ENCODE measurements at regions not wholly inside any gene's neighbourhood (a gene's known extent, or its start where the extent isn't known, plus 50 kb on each side); places are given as distances from the start of the nearest gene placed in this dataset.

- TF ChIP-seq JUND (IDR thresholded peaks at IDR 0.05) (no peak), TEAD4 (IDR thresholded peaks at IDR 0.05; ENCODE audit: borderline replicate concordance, insufficient read depth) (no peak)
These were observed 302.8 kb downstream of the FSCB start (continued) for GRCh38 chr14:44204061-44204835.

- Histone ChIP-seq H3K4me2 (no peak overlapping the region), H3K9ac (no peak overlapping the region), H3K4me1 (ENCODE audit: control insufficient read depth in 1 of 2, insufficient read depth in 2 of 2, low read depth in 1 of 2, low read length in 1 of 2) (no peaks in the 10 kb centered on the region), H2AFZ (ENCODE audit: low read depth) (no peak overlapping the region), H3K27ac (ENCODE audit: low read depth in 2 of 2, low read length in 1 of 2) (no peak overlapping the region), H3K79me2 (ENCODE audit: insufficient read depth) (no peaks in the 10 kb centered on the region), H3K27me3 (ENCODE audit: insufficient read depth) (no peaks in the 10 kb centered on the region), H3K4me3 (ENCODE audit: low read depth in 2 of 2, low read length in 1 of 2) (no peak overlapping the region), H4K20me1 (ENCODE audit: insufficient read depth) (no peaks in the 10 kb centered on the region), H3K36me3 (replicated peaks in 1 of 2; ENCODE audit: control insufficient read depth in 1 of 2, insufficient read depth in 2 of 2, low read length in 1 of 2) (no peaks in the 10 kb centered on the region), H3K9me2 (no peaks in the 10 kb centered on the region), H3F3A (replicated peaks; ENCODE audit: insufficient read depth) (no peaks in the 10 kb centered on the region), H3K9me3 (no peaks in the 10 kb centered on the region)
- TF ChIP-seq RFX5 (IDR thresholded peaks at IDR 0.05; ENCODE audit: low read length) = no peak
- TF ChIP-seq PBX3 (IDR thresholded peaks at IDR 0.05) = no peak
- TF ChIP-seq TEAD4 (IDR thresholded peaks at IDR 0.05; ENCODE audit: borderline replicate concordance, insufficient read depth) = no peak
- no peak for TF ChIP-seq USF1 (IDR thresholded peaks at IDR 0.05; ENCODE audit: borderline replicate concordance, low read depth)
- no peak for TF ChIP-seq SIN3A (IDR thresholded peaks at IDR 0.05; ENCODE audit: borderline replicate concordance, low read depth, low read length)
- no peak for TF ChIP-seq ELF1 (IDR thresholded peaks at IDR 0.05)
- TF ChIP-seq FOSL2 (IDR thresholded peaks at IDR 0.05; ENCODE audit: borderline replicate concordance, low read depth) = no peak
- TF ChIP-seq MEF2A (IDR thresholded peaks at IDR 0.05; ENCODE audit: borderline replicate concordance, low read depth) = no peak
- TF ChIP-seq FOXM1 (IDR thresholded peaks at IDR 0.05; ENCODE audit: low read depth) = no peak
- TF ChIP-seq CTCF (IDR thresholded peaks at IDR 0.05) = no peak
- TF ChIP-seq SMC3 (IDR thresholded peaks at IDR 0.05; ENCODE audit: low read depth, low read length) = no peak
- no peak for TF ChIP-seq NRF1 (IDR thresholded peaks at IDR 0.05; ENCODE audit: low read depth, low read length)
- no peak for TF ChIP-seq POLR2AphosphoS5 (IDR thresholded peaks at IDR 0.05; ENCODE audit: low read depth, low read length)
- no peak for TF ChIP-seq TAF1 (IDR thresholded peaks at IDR 0.05; ENCODE audit: borderline replicate concordance, low read depth, low read length)
- no peak for TF ChIP-seq RXRA (IDR thresholded peaks at IDR 0.05; ENCODE audit: borderline replicate concordance, low read depth)
- ChIA-PET CTCF (no interaction called here), POLR2A (no interaction called here)
- 23% methylated on average over 1 of the region's 1 CpG for WGBS (ENCODE audit: low lambda C conversion rate)
- DNase-seq = no peak
These were observed 326.1 kb downstream of the FSCB start for GRCh38 chr14:44180975-44181374.

Measured in SK-N-SH (cell line).